H9 (cell line): ENCODE measurements at regions not wholly inside any gene's neighbourhood (a gene's known extent, or its start where the extent isn't known, plus 50 kb on each side); places are given as distances from the start of the nearest gene placed in this dataset.

Experiments
- DNase-seq: peaks from one replicate; pipeline ENCODE4 v3.0.0-alpha.2; 2017
- H2AFZ ChIP-seq: one replicate; pipeline ENCODE4 v1.6.1; 2013; ENCODE audit warnings: mild to moderate bottlenecking, low read length, control low read depth, moderate library complexity
- H2AK5ac ChIP-seq: 2 replicates; pipeline ENCODE4 v1.6.1; 2013; ENCODE audit warnings: low read length, control low read depth, mixed read lengths; ENCODE audit not compliant: insufficient read length
- H2BK120ac ChIP-seq: one replicate; pipeline ENCODE4 v1.6.1; 2013; ENCODE audit warnings: low read depth, mild to moderate bottlenecking, low read length, control low read depth, inconsistent platforms; ENCODE audit not compliant: poor library complexity, severe bottlenecking
- H2BK12ac ChIP-seq: 2 replicates; pipeline ENCODE4 v1.6.1; 2013; ENCODE audit warnings: low read length, control low read depth, mixed read lengths, low read depth; ENCODE audit not compliant: insufficient read length
- H2BK15ac ChIP-seq: 2 replicates; pipeline ENCODE4 v1.6.1; 2013; ENCODE audit warnings: low read depth, low read length, control low read depth
- H2BK20ac ChIP-seq: one replicate; pipeline ENCODE4 v1.6.1; 2013; ENCODE audit warnings: low read depth, mild to moderate bottlenecking, low read length, control low read depth, inconsistent platforms; ENCODE audit not compliant: poor library complexity, severe bottlenecking
- H2BK5ac ChIP-seq: 2 replicates; pipeline ENCODE4 v1.6.1; 2013; ENCODE audit warnings: low read length, control low read depth, mixed read lengths; ENCODE audit not compliant: insufficient read length
- H3K14ac ChIP-seq: 2 replicates; pipeline ENCODE4 v1.6.1; 2013; ENCODE audit warnings: low read length, control low read depth; ENCODE audit not compliant: insufficient read depth
- H3K18ac ChIP-seq: 2 replicates; pipeline ENCODE4 v1.6.1; 2013; ENCODE audit warnings: low read depth, mild to moderate bottlenecking, mixed read lengths, low read length, control low read depth; ENCODE audit not compliant: insufficient read length
- H3K23ac ChIP-seq: 2 replicates; pipeline ENCODE4 v1.6.1; 2013; ENCODE audit warnings: low read length, control low read depth, mixed read lengths, low read depth; ENCODE audit not compliant: insufficient read length
- H3K23me2 ChIP-seq: 2 replicates; pipeline ENCODE4 v1.6.1; 2013; ENCODE audit warnings: low read depth, mild to moderate bottlenecking, mixed read lengths, low read length, control low read depth; ENCODE audit not compliant: insufficient read length, poor library complexity, severe bottlenecking
- H3K27ac ChIP-seq: 2 replicates; pipeline ENCODE4 v1.5.1; 2013; ENCODE audit warnings: low read length, control low read depth, mixed read lengths, low read depth; ENCODE audit not compliant: insufficient read length
- H3K27me3 ChIP-seq: 2 replicates; pipeline ENCODE4 v1.6.1; 2013; ENCODE audit warnings: low read length, control low read depth, inconsistent platforms; ENCODE audit not compliant: insufficient read depth
- H3K4ac ChIP-seq: 2 replicates; pipeline ENCODE4 v1.6.1; 2013; ENCODE audit warnings: low read depth, mild to moderate bottlenecking, control low read depth, inconsistent platforms, low read length, moderate library complexity
- H3K4me1 ChIP-seq: 2 replicates; pipeline ENCODE4 v1.6.1; 2013; ENCODE audit warnings: low read length, control low read depth, inconsistent platforms; ENCODE audit not compliant: insufficient read depth
- H3K4me2 ChIP-seq: 2 replicates; pipeline ENCODE4 v1.6.1; 2013; ENCODE audit warnings: low read length, control low read depth, mixed read lengths; ENCODE audit not compliant: insufficient read length, insufficient read depth
- H3K56ac ChIP-seq: 2 replicates; pipeline ENCODE4 v1.6.1; 2013; ENCODE audit warnings: low read depth, mild to moderate bottlenecking, mixed read lengths, low read length, control low read depth; ENCODE audit not compliant: insufficient read length
- H3K79me1 ChIP-seq: 2 replicates; pipeline ENCODE4 v1.6.1; 2013; ENCODE audit warnings: low read depth, mild to moderate bottlenecking, moderate library complexity, low read length, control low read depth, inconsistent platforms; ENCODE audit not compliant: insufficient read depth, poor library complexity, severe bottlenecking
- H3K79me2 ChIP-seq: 2 replicates; pipeline ENCODE4 v1.6.1; 2013; ENCODE audit warnings: low read length, control low read depth, inconsistent platforms; ENCODE audit not compliant: insufficient read depth
- H3K9ac ChIP-seq: 2 replicates; pipeline ENCODE4 v1.6.1; 2013; ENCODE audit warnings: low read length, control low read depth, mixed read lengths; ENCODE audit not compliant: insufficient read length; ENCODE audit errors: extremely low read depth
- H3K9me3 ChIP-seq: one replicate; pipeline ENCODE4 v1.6.1; 2013; ENCODE audit warnings: low read depth, low read length, inconsistent platforms; ENCODE audit not compliant: control insufficient read depth
- H3T11ph ChIP-seq: one replicate; pipeline ENCODE4 v1.6.1; 2013; ENCODE audit warnings: mild to moderate bottlenecking, low read length, control low read depth, inconsistent platforms
- H4K20me1 ChIP-seq: one replicate; pipeline ENCODE4 v1.6.1; 2013; ENCODE audit not compliant: control insufficient read depth, insufficient read length, insufficient read depth
- H4K5ac ChIP-seq: 2 replicates; pipeline ENCODE4 v1.6.1; 2013; ENCODE audit warnings: low read depth, mild to moderate bottlenecking, mixed read lengths, low read length, control low read depth; ENCODE audit not compliant: insufficient read length
- H4K8ac ChIP-seq: replicated peaks from 2 replicates; pipeline ENCODE4 v1.6.1; 2013; ENCODE audit warnings: low read length, control low read depth, mixed read lengths, low read depth; ENCODE audit not compliant: insufficient read length
- H4K91ac ChIP-seq: 2 replicates; pipeline ENCODE4 v1.6.1; 2013; ENCODE audit warnings: low read depth, mild to moderate bottlenecking, moderate library complexity, mixed read lengths, low read length, control low read depth; ENCODE audit not compliant: insufficient read length
- H3K27ac Mint-ChIP-seq, 3 experiments: 2 replicates in 2 of 3; 3 replicates in 1 of 3; pipeline ENCODE4 v1.8.0; 2020 to 2021; ENCODE audit warnings: mixed read lengths in 3 of 3, mild to moderate bottlenecking in 1 of 3, moderate library complexity in 1 of 3
- H3K27me3 Mint-ChIP-seq: 2 replicates; pipeline ENCODE4 v1.8.0; 2021; ENCODE audit warnings: low read depth, mild to moderate bottlenecking, moderate library complexity, mixed read lengths
- H3K36me3 Mint-ChIP-seq, 3 experiments: 2 replicates in 2 of 3; 3 replicates in 1 of 3; pipeline ENCODE4 v1.8.0; 2020 to 2021; ENCODE audit warnings: low read depth in 3 of 3, mixed read lengths in 3 of 3; ENCODE audit not compliant: insufficient read depth in 1 of 3
- H3K4me1 Mint-ChIP-seq, 2 experiments: 2 replicates each; pipeline ENCODE4 v1.8.0; 2020; ENCODE audit warnings: mixed read lengths in 2 of 2
- H3K4me3 Mint-ChIP-seq, 2 experiments: 2 replicates in 1 of 2; 3 replicates in 1 of 2; pipeline ENCODE4 v1.8.0; 2020 to 2021; ENCODE audit warnings: mild to moderate bottlenecking in 2 of 2, mixed read lengths in 2 of 2, moderate library complexity in 1 of 2
- H3K9me3 Mint-ChIP-seq, 2 experiments: 2 replicates in 1 of 2; 3 replicates in 1 of 2; pipeline ENCODE4 v1.8.0; 2020; ENCODE audit warnings: mild to moderate bottlenecking in 2 of 2, mixed read lengths in 2 of 2, moderate library complexity in 1 of 2
- WGBS: extraction: QIAGEN DNeasy Blood & Tissue Kit; methylation state at CpG from one replicate; pipeline ENCODE4 v1.1.7; 2013; ENCODE audit warnings: missing lambda C conversion rate, low lambda C conversion rate, mixed read lengths; ENCODE audit not compliant: insufficient read length; ENCODE audit errors: extremely low coverage; 5-methylcytosine and 5-hydroxymethylcytosine counted together
- TF ChIP-seq, protein P1 (sequence below): fragments of 200-600 bp; sonication (generic); conservative IDR thresholded peaks from 3 replicates; pipeline ENCODE4 v1.8.0; 2021; ENCODE audit warnings: antibody characterized with exemption, mild to moderate bottlenecking

GRCh38 chr2:46844443-46844842 lies 71.2 kb downstream of the MCFD2 start:
- no peak overlapping the region for H4K5ac ChIP-seq
- no peak overlapping the region for H3K27ac Mint-ChIP-seq
- H2BK12ac ChIP-seq, result no peak overlapping the region
- DNase-seq, result no peak
- no peak overlapping the region for H3K4me3 Mint-ChIP-seq
- H3K23ac ChIP-seq, result no peak overlapping the region
- H3K4ac ChIP-seq, result no peak overlapping the region
- no peaks in the 10 kb centered on the region for H3K79me2 ChIP-seq
- H3K4me1 ChIP-seq, result no peaks in the 10 kb centered on the region
- no peaks in the 10 kb centered on the region for H3K27me3 ChIP-seq
- WGBS, result no CpG with 5 or more reads among the region's 1 CpG
- H2BK15ac ChIP-seq, result no peak overlapping the region
- no peak overlapping the region for H3T11ph ChIP-seq
- H4K8ac ChIP-seq, result no peak overlapping the region
- no peak overlapping the region for H3K27ac ChIP-seq
- H2BK20ac ChIP-seq, result no peak overlapping the region
- peaks cover 4 to 5% of the 10 kb centered on the region in 2 experiments; a peak in 2 of 4 replicates for H3K4me1 Mint-ChIP-seq
- no peaks in the 10 kb centered on the region for H3K36me3 Mint-ChIP-seq
- no peak overlapping the region for H3K9ac ChIP-seq
- H3K79me1 ChIP-seq, result no peaks in the 10 kb centered on the region
- no peak overlapping the region for H3K14ac ChIP-seq
- no peak overlapping the region for H2AFZ ChIP-seq
- H4K20me1 ChIP-seq, result no peaks in the 10 kb centered on the region
- no peak overlapping the region for H4K91ac ChIP-seq
- H3K4me2 ChIP-seq, result no peak overlapping the region
- H2BK120ac ChIP-seq, result no peak overlapping the region
- H3K23me2 ChIP-seq, result no peaks in the 10 kb centered on the region
- H3K18ac ChIP-seq, result no peak overlapping the region
- no peak overlapping the region for H3K56ac ChIP-seq
- H2BK5ac ChIP-seq, result no peak overlapping the region
- H2AK5ac ChIP-seq, result no peak overlapping the region
- TF ChIP-seq, protein P1, sequence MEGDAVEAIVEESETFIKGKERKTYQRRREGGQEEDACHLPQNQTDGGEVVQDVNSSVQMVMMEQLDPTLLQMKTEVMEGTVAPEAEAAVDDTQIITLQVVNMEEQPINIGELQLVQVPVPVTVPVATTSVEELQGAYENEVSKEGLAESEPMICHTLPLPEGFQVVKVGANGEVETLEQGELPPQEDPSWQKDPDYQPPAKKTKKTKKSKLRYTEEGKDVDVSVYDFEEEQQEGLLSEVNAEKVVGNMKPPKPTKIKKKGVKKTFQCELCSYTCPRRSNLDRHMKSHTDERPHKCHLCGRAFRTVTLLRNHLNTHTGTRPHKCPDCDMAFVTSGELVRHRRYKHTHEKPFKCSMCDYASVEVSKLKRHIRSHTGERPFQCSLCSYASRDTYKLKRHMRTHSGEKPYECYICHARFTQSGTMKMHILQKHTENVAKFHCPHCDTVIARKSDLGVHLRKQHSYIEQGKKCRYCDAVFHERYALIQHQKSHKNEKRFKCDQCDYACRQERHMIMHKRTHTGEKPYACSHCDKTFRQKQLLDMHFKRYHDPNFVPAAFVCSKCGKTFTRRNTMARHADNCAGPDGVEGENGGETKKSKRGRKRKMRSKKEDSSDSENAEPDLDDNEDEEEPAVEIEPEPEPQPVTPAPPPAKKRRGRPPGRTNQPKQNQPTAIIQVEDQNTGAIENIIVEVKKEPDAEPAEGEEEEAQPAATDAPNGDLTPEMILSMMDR, result no peak
- no peaks in the 10 kb centered on the region for H3K9me3 ChIP-seq
- no peaks in the 10 kb centered on the region for H3K9me3 Mint-ChIP-seq
- no peaks in the 10 kb centered on the region; the same call in 1 of the 2 replicates for H3K27me3 Mint-ChIP-seq
